Testis (tissue), 2 donors: ENCODE measurements at regions not wholly inside any gene's neighbourhood (a gene's known extent, or its start where the extent isn't known, plus 50 kb on each side); places are given as distances from the start of the nearest gene placed in this dataset.

Experiments used
- DNase-seq: peaks from one replicate; pipeline ENCODE4 v3.0.0-alpha.2; 2019
- H3K27ac ChIP-seq, 2 donors: fragments of 200-600 bp; sonication (generic); one replicate each; pipeline ENCODE4 v1.5.1; 2019
- H3K27me3 ChIP-seq: fragments of 200-600 bp; sonication (generic); one replicate; pipeline ENCODE4 v1.5.1; 2019
- H3K36me3 ChIP-seq: fragments of 200-600 bp; sonication (generic); one replicate; pipeline ENCODE4 v1.5.1; 2017; ENCODE audit warnings: low read depth; ENCODE audit errors: missing control alignments
- H3K4me1 ChIP-seq: fragments of 200-600 bp; sonication (generic); one replicate; pipeline ENCODE4 v1.5.1; 2019
- H3K4me3 ChIP-seq, 2 donors: fragments of 200-600 bp; sonication (generic); one replicate each; pipeline ENCODE4 v1.5.1; 2017 to 2019
- H3K9me3 ChIP-seq: fragments of 200-600 bp; sonication (generic); one replicate; pipeline ENCODE4 v1.5.1; 2017
- POLR2A ChIP-seq: fragments of 450-650 bp; IDR thresholded peaks from one replicate; pipeline ENCODE4 v1.6.1; 2017; ENCODE audit warnings: antibody characterized with exemption, mild to moderate bottlenecking, moderate library complexity
- WGBS, 2 donors: methylation state at CpG; one replicate each; pipeline ENCODE4 v1.1.5; 2018; 5-methylcytosine and 5-hydroxymethylcytosine counted together
- intact Hi-C: fragments of 100-400 bp; cut with DNase I; formaldehyde crosslinking; loops from one replicate; pipeline ENCODE4 v1.15.1; 2023; ENCODE audit warnings: low total_unique reads
- TF ChIP-seq, protein P1 (sequence below), 3 experiments: fragments of 450-650 bp in 2 of 3; fragments of 200-600 bp in 1 of 3; sonication (generic) in 1 of 3; IDR thresholded peaks; one replicate each; pipeline ENCODE4 v1.5.1; 2016 to 2019; ENCODE audit warnings: antibody characterized with exemption in 3 of 3, mild to moderate bottlenecking in 2 of 3, moderate library complexity in 1 of 3

DNA sequence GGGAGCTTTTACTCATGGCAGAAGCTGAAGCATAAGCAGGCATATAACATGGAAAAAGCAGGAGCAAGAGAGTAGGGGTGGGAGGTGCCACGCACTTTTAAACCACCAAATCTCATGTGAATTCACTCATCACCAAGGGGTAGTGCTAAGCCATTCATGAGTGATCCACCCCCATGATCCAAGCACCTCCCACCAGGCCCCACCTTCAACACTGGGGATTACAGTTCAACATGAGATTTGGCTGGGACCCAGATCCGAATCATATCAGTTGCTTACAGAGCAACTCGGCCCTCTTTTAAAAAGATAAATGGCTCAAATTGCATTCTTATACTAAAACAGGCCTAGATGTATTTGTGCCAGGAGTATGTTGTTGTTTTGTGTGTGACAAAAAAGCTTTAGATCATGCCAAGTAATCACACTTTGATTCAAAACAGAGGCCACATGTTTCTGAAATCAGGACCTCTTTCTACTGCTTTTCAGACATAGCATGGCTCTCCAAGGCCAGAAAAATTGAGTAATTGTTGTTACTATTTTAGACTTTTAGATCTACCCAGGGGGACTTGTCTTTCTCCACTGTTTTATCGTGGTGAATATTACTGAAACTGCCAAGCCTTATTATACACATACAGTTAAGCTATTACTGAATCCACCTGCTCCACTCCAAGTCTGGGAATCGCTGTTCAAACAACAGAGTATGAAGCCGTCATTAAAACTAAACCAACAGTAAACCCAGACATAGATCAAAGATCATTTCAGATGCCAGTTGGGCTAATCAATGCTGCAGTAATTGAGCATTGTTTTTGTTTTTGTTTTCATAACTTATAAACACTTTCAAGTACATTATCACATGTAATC lies 163.3 kb downstream of the KCNJ2 start:
- H3K9me3 ChIP-seq, result no peaks in the 10 kb centered on the region
- WGBS, 2 donors, result 77 to 79% methylated on average over 6 of the region's 6 CpGs

DNA sequence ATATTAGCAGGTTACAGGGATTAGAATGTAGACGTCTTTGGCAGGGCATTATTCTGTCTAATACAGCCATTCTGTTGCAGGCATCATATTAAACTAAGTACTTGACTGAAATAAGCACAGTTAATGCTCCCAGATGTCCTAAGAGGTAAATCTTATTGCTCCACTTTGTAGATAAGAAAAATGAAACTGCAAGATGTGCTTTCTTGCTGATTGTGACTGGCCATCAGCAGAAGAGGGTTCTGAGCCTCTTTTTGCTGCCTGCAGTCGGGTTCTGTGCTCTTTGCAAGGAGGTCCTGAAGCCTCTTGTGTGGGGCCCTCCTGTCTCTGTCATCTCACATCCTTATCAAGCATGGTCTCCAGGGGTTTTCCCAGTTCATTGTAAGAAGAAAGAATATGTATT lies 167.1 kb downstream of the KCNJ2 start:
- Histone ChIP-seq H3K27ac (no peak overlapping the region), H3K4me3 (no peak overlapping the region), H3K4me1 (no peaks in the 10 kb centered on the region), H3K36me3 (no peaks in the 10 kb centered on the region), H3K9me3 (no peaks in the 10 kb centered on the region), H3K27me3 (no peaks in the 10 kb centered on the region)
- 69 to 88% methylated on average over 2 of the region's 2 CpGs for WGBS, 2 donors
- intact Hi-C loops, result no loop called here
- TF ChIP-seq, protein P1, sequence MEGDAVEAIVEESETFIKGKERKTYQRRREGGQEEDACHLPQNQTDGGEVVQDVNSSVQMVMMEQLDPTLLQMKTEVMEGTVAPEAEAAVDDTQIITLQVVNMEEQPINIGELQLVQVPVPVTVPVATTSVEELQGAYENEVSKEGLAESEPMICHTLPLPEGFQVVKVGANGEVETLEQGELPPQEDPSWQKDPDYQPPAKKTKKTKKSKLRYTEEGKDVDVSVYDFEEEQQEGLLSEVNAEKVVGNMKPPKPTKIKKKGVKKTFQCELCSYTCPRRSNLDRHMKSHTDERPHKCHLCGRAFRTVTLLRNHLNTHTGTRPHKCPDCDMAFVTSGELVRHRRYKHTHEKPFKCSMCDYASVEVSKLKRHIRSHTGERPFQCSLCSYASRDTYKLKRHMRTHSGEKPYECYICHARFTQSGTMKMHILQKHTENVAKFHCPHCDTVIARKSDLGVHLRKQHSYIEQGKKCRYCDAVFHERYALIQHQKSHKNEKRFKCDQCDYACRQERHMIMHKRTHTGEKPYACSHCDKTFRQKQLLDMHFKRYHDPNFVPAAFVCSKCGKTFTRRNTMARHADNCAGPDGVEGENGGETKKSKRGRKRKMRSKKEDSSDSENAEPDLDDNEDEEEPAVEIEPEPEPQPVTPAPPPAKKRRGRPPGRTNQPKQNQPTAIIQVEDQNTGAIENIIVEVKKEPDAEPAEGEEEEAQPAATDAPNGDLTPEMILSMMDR (IDR thresholded peaks at IDR 0.05), result no peak
- no peak for TF ChIP-seq POLR2A
- DNase-seq, result no peak

More for the DNA sequence above, 163.3 kb downstream of the KCNJ2 start:
- TF ChIP-seq, protein P1 (IDR thresholded peaks at IDR 0.05), result no peak
- TF ChIP-seq POLR2A, result no peak
- no peaks in the 10 kb centered on the region for H3K4me1 ChIP-seq
- intact Hi-C loops, result no loop called here
- no peaks in the 10 kb centered on the region for H3K36me3 ChIP-seq
- H3K4me3 ChIP-seq, result no peak overlapping the region
- DNase-seq, result no peak
- no peaks in the 10 kb centered on the region for H3K27me3 ChIP-seq
- no peak overlapping the region for H3K27ac ChIP-seq

DNA sequence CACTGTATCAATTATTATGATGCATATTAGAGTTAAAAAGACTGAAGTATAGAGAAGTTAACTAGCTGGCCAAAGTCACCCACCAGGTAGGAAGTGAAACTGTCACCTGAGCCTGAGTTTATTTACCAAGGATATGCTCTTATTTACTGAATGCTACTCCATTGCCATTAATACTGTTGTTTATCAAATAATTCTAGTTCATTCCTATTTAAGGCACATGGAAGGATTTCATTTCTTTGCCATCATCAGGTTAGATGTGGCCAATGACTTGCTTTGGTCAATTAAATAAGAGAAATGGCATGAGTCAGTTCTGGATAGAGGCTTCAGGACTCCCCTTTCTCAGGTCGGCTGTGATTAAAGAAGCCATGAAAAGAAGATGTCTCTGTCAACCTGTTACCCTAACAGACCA lies 169.6 kb downstream of the KCNJ2 start:
- 85 to 93% methylated on average over 1 of the region's 1 CpG for WGBS, 2 donors
- Histone ChIP-seq H3K4me3 (no peak overlapping the region), H3K9me3 (no peaks in the 10 kb centered on the region), H3K27me3 (no peaks in the 10 kb centered on the region), H3K36me3 (no peaks in the 10 kb centered on the region), H3K27ac (no peak overlapping the region), H3K4me1 (no peaks in the 10 kb centered on the region)
- intact Hi-C loops, result no loop called here
- no peak for DNase-seq
- TF ChIP-seq, protein P1 (IDR thresholded peaks at IDR 0.05), result no peak
- TF ChIP-seq POLR2A, result no peak

DNA sequence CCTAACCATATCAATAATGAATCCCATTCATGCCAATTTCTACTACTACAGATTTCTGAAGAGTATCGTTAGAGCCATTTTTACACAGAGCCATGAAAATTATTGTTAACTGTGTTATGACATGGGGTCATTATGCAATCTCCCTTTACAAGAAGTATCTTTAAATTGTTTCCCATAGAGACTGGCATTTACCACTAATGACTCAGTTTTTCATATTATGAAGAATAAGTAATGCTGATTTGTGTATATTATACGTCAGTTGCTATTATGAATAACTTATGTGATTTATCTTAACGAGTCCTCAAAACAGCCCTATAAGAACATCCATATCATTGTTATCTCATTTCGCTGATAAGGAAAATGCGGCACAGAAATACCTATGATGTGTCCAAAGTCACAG lies 173.8 kb downstream of the KCNJ2 start:
- Histone ChIP-seq H3K9me3 (no peaks in the 10 kb centered on the region), H3K27me3 (no peaks in the 10 kb centered on the region), H3K27ac (no peak overlapping the region), H3K4me3 (no peak overlapping the region), H3K4me1 (no peaks in the 10 kb centered on the region), H3K36me3 (no peaks in the 10 kb centered on the region)
- intact Hi-C loops, result no loop called here
- no peak for TF ChIP-seq POLR2A
- TF ChIP-seq, protein P1 (IDR thresholded peaks at IDR 0.05), result no peak
- no peak for DNase-seq
- WGBS, 2 donors, result 79 to 80% methylated on average over 5 of the region's 5 CpGs
